NT2/D1 (cell line): ENCODE measurements at regions not wholly inside any gene's neighbourhood (a gene's known extent, or its start where the extent isn't known, plus 50 kb on each side); places are given as distances from the start of the nearest gene placed in this dataset.

Source experiments
- SUZ12 ChIP-seq: IDR thresholded peaks from 2 replicates; pipeline ENCODE4 v1.6.1; 2011; ENCODE audit not compliant: insufficient read length, insufficient read depth; ENCODE audit errors: extremely low read depth
- YY1 ChIP-seq: IDR thresholded peaks from 2 replicates; pipeline ENCODE4 v1.6.1; 2011; ENCODE audit not compliant: insufficient read length, insufficient read depth
- ZNF274 ChIP-seq: IDR thresholded peaks from 2 replicates; pipeline ENCODE4 v1.6.1; 2011; ENCODE audit warnings: mild to moderate bottlenecking, low read depth, low read length

DNA sequence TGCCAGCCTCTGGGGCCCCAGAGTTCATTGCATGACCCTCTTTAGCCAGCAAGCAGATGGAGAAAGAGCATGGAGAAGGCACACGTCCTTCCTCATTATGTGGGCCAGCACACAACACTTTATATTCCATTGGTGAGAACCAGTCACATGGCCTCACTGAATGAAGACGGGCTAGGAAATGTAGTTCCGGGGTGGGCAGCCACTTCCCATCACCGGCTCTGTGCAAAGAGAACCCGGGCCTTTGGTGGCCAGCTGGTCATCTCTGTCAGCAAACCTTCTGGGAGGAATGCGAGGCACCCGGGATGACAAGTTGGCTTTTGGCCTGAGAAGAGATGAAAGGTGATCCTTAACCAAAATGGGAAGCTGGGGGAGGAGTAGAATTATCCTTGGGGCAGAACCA, 90.2 kb upstream of the VGLL4 start:
- TF ChIP-seq ZNF274: no peak
- no peak for TF ChIP-seq YY1
- no peak for TF ChIP-seq SUZ12
